Dermis blood vessel endothelial cell (primary cell): ENCODE measurements at regions not wholly inside any gene's neighbourhood (a gene's known extent, or its start where the extent isn't known, plus 50 kb on each side); places are given as distances from the start of the nearest gene placed in this dataset.

ENCODE experiments used
- DNase-seq: peaks from one replicate; pipeline ENCODE4 v3.0.0; 2010

DNA sequence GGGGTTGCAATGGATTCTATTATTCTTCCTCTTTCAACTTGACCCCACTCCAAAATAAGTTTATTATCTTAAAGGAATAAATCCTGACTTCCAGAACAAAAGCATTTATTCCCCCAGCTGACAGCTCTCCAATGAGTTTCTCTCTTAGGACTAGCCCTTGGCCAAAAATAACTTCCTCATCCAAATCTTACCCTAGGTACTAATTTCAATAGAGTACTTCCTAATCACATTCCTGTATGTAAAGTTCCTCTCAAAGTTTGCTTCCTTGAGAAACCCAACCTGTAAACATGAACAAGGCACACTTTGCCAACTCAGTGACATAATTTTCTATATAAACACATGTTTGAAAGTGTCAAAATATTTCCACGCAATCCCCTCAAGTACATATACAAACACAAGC is 671.2 kb upstream of the GALNTL6 start:
- DNase-seq, result no peak

DNA sequence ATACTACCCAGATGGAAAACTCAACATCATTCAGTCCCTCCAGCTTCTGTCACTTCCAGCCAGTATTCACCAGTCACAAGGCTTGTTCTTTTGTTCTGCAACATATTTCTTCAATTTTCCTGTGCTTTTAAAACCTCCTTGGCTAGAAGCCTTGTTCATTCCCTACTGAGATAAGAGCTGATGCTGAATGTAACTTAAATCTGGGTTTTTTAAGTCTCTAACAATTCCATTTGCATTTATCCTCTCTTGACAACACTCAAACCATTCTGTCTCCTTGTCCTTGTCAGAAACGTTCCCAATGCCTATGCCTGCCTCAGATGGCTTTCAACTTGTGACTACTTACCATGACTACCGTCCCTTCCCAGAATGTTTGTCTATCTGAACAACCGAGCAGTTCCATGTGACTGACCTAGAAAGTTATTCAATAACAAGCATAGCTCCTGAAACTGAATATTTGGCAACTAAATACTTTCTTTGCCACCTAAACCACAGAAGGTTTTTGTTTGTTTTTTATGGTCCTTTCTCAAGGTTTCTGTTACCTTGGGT is 682.9 kb upstream of the GALNTL6 start:
- no peak for DNase-seq

DNA sequence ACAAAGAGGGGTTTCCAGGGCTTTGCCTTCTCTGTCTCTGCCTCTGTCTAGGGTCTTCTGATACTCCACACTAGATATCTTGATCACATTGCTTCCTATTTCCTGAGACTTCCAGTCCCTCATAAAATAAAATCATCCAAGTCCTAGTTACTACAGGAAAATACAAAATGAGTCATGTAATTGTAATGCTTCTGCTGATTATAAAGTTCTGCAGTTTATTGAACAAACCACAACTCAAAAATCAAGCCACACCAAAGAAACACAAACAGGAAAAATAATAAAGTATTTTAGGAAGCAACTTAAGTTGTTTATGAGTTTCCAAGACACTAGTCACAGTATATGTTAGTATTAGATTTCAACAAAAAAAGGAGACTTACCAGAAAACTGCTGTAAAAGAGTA is 695.1 kb upstream of the GALNTL6 start:
- DNase-seq, result no peak

DNA sequence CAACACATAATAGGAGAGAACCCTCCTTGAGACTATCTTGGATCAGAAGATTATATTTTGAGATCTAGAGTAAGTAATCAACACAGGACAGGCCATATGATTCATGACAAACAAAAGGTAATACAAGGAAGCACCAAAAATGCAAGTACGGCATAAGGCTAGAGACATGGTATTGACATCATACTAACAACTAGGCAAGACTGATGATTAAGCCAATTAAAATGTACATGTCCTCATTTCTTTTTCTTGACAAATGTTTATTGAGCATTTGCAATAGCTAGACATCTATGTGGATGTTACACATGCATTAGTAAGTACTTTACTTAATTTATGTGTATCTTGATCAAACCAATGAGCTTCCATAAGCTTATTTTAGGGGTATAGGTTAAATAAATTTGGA is 695.7 kb upstream of the GALNTL6 start:
- DNase-seq, result no peak

DNA sequence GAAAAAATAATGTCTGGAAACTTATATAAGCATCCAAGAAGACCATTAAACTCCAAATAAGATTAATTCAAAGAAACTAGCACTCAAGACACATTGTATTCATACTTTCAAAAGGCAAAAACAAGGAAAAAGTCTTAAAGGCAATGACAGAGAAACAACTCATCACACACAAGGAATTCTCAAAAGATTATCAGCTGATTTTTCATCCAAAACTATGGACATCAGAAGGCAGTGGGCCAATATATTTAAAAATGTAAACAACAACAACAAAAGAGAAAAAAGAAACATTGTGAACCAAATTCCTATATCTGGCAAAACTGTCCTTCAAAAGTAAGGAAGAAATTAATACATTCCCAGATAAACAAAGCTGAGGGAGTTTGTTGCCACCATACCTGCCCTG is 711.4 kb upstream of the GALNTL6 start:
- no peak for DNase-seq

DNA sequence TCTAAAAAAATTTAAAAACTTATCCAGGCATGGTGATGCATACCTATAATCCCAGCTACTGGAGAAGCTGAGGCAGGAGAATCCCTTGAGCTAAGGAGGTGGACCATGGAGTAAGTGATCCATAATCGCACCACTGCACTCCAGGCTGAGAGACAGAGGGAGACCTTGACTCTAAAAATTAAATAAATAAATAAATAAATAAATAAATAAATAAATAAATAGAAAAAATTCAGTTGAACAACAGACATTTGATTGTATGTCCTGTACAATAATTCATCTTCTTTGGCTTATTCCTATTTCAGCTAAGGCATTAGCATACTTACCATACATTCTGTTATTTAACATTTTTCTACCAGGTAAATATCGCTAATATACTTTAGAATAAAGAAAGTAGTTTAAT is 726.1 kb upstream of the GALNTL6 start:
- no peak for DNase-seq

DNA sequence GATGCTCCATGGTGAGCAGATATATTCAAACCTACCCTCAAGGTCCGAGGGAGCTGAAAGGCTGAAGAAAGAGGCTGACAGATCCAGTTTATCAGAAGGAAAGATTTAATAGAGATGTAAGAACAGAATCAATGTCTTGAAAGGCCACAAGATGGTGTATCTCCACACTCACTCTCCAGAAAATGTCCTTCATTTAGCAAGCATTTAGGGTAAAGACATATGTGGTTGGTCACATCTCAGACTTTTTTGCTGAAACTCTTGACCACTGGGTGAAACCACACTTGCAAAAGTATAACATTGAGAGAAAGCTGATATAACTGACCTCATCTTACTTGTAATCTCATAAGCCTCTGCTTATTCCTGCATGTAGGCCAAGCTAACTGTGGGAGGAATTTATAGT is 745.8 kb upstream of the GALNTL6 start:
- DNase-seq, result no peak

DNA sequence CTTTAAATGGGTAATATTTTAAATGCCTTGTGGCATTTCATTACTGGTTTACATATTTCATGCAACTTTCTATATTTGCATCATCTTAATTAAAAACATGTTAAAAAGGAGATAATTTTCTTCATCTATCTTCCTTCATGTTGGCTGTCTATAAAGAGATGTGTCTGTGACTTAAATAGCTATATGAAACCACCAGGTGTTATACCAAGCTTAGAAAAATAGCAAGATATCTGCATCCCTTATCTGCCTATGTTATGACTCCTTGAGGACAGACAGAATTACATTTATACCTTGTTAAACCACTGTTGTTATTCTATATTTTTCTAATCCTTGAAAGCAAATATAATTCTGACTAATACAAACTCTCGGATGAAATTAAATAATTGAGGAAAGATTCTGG is 763.8 kb upstream of the GALNTL6 start:
- no peak for DNase-seq

DNA sequence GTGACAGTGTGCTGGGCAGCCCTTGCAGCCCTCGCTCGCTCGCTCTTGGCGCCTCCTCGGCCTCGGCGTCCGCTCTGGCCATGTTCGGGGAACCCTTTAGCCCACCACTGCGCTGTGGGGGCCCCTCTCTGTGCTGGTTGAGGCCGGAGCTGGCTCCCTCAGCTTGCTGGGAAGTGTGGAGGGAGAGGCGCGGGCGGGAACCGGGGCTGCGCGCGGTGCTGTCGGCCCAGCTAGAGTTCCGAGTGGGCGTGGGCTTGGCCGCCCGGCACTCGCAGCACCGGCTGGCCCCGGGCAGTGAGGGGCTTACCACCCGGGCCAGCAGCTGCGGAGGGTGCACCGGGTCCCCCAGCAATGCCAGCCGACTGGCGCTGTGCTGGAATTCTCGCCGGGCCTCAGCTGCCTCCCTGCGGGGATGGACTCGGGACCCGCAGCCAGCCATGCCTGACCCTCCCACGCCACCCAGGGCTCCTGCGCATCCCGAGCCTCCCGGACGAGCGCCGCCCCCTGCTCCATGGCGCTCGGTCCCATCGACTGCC is 770.1 kb upstream of the GALNTL6 start:
- no peak for DNase-seq

DNA sequence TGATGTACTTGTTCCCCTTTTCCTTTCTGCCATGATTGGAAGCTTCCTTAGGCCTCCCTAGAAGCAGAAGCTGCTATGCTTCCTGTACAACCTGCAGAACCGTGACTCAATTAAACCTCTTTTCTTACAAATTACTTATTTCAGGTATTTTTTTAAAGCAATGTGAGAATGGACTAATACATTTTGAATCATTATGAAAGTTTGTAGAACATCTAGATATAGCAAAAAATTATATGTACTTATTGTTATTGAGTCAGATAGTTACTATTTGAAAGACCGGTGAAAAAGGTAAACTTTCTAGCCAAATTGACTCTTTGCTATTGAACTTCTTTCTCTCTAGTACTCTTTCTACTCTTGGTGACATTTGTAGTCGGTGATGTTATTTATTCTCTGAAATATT is 777.3 kb upstream of the GALNTL6 start:
- DNase-seq, result no peak

DNA sequence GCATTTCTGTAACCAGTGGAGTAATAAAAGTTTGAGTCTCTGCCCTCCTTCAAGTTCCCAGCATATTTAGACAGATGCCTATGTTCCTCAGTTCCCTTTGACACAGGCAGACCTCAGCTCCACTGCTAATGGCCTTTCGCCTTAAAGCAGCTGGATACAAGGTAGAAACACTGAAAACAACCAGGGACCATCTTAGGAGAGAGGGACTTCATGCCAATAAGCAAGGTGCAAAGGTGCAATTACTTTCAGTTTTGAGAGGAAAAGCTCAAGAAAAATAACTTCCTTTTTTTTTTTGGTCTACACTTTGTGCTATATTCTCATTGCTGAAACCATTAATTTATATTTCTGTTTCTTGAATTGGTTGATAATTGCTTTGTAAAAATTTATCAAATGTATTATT is 781.9 kb upstream of the GALNTL6 start:
- no peak for DNase-seq

DNA sequence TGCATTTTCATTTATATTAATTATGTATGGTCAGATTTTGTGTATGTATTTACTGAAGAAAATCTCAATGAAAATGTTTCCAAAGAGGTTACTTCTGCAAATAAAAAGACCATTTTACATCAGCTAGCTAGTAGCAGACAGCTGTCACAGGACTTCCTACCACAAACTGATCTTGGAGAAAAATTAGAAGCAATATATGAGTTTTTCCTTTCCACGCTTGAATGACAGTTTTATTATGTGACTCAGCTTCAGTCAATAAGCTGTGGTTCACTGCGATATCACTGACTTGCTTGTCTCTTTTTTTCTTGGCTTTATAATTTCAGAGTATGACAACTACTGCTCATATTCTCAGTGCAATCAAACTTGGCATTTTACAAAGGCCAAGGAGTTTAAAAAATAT is 787.4 kb upstream of the GALNTL6 start:
- no peak for DNase-seq

DNA sequence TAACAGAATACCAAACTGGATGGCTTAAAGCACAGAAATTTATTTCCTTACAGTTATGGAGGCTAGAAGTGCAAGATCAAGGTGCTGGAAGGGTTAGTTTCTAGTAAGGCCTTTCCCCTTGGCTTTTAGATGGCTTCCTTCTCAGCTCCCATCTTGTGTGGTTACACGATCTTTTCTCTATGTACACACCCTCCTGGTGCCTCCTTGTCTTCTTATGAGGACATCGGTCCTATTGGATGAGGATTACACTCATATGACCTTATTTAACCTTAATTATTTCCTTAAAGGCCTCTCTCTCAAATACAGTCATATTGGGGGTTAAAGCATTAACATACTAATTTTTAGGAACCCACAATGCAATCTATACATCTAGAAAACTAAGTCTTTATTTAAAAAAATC is 787.9 kb upstream of the GALNTL6 start:
- no peak for DNase-seq

DNA sequence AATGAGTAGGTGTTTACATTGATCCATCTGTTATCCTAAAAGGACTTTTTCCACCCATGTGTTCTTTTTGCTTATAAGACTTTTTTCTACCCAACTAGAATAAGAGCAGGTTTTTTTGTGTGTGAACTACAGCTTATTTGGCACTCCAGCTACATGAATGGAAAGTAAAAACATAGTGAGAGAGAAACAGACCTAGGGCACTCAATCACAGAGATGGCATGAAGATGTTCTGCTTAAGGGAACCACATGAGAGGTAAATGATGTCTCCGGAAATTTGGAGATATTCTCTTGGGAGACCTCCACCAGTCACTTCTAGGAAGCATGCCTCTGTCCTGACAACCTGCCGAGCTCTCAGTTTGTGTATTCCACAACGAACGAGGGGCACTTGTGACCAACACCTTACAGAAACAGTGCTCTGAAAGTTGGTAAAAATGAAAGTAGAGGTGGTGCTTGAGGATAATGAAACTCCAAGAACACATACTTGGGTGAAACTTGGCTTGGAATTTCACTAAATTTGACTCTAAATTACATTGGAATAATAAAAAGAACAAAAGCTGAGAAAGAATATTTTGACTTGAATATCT is 788.4 kb upstream of the GALNTL6 start:
- no peak for DNase-seq

DNA sequence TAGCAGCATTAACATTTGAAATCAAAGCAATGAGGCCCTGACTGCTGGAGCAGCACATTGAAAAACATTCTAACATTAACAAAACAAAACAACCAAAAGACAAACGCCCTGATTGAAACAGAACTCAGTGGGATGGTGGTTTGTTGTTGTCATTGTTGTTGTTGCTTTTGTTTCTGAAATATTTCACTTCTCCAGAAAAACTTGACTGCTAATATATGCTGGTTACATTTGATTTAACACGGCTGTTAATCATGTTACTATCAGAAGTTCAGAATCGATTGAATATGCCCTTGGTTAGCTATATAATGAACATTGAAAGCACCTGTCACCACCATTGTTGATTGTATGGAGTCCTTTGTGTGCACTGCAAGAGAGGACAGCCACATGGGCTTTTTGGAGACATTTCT is 790.4 kb upstream of the GALNTL6 start:
- DNase-seq, result no peak

DNA sequence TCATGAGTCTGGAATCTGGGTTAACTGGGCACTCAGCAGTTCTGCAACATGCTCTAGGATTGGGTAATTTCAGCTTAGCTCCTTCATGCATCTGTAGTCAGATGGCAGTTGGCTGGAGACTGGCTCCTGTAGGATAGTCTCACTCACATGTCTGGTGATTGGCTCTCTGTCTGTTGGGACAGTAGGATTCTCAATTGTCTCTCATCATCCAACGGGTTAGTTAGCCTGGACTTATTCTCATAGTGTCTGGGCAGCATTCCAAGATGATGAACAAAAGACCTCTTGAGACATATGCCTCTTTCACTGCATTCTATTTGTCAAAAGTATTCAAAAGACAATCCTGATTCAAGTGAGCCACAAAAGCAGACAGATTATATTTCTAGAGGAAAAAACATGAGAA is 795.6 kb upstream of the GALNTL6 start:
- no peak for DNase-seq

DNA sequence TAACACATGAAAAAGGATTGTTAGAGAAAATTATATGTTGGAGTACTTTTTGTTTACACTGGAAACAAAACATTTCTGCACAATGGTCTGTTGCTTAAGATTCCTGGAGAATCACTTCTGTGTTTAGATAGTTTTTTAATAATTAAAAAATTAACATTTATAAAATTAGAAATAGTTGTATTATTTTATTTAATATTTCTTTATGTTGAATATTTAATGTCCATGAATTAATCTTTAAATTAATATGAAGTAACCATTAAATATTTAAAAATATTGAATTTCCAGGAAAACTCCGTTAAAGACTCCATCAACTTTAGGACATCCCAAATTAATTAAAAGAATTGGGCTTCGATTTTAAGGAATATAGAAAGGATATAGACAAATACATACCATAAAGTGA is 797.1 kb upstream of the GALNTL6 start:
- DNase-seq, result no peak

DNA sequence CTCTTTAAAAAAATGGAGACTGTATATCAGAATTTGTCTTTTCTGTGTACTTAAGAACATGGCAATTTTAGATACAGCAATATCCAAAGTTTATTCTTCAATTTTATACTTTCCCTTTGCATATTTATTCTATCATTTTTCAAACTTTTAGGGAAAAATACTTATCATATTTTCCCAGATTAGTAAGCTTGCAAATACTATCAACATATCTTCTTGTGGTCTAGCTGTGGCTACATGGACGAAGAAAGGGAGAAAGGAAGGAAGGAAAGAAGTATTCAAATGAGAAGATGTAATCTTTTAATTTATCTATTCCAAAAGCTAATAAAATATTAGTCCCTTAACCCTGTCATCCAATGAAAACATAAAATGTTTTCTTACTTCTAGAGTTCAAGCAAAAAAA is 797.8 kb upstream of the GALNTL6 start:
- no peak for DNase-seq

DNA sequence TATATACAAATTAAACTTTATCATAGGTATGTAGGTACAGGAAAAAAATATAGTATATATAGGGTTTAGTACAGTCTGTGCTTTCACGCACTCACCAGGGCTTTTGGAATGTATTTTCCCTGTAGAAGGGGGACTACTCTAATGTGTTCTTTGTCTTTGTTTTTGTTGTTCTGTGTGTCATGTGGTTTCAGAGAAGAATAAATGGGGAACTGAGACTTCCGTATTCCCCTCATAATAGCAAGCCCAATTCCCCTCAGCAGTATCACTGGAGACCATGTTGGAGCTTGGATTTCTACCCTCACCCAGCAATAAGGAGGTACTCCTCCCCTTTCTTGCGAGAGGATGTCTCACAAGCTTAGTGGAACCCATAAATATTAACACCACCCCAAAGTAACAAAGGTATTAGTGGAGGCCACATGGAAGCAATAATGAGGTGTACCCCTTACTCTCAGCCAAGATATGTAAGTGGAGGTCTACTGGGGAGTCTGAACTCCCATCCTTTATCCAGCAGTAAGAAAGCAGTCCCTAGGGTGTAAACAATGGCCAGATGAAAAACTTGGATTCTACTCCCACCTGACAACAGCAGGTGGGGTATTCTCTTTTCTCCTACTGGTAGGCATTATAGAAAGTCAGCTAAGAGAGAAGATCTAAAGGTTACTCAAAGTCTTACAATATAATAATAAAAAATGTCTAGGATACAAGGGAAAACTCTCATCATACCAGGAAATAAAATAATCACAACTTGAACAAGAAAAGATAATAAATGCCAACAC is 805.4 kb upstream of the GALNTL6 start:
- DNase-seq, result no peak

DNA sequence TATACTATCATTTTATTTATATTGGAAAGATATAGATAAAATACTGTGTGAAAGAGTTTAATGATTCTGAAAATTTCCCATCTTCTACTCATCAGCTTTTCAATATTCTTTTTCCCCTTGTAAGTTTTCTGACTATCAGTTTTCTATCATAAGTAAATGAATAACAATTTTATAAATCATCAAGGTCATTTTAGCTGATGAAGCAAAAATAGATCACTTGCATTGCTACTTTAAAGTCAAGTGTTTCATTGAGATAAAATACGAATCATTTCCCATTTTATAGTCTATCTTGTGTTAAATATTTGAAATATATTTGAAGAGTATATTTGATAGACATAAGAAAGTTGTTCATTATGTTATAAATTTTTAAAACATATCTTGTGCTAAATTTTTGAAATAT is 811.0 kb upstream of the GALNTL6 start:
- DNase-seq, result no peak

DNA sequence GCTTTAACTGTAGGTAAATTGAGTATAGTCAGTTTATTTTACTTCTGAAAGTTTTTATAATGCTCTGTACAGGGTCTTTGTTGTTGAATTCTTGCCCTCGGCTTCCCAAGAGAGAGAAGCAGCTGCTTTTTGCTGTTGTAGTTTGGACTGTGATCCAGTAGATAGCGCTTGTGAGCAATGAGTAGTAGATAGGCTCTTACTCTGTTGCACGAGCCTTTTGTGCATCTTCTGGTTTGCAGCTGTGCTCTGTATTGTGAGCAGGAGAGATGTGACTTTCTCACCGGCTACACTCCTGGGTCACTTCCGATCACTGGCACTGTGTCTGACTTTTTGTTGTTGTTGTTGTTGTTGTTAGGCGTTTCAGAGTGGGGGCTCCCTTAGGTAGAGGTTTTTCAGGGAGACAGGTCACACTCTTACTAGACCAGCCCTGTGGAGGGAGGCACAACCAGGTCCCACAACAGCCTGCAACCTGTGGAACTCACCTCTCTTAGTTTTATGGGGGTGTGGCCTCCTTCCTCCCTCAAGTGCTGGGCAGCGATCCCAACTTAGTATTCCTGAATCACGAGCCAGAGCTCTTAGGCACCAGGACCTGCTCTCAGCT is 822.1 kb upstream of the GALNTL6 start:
- no peak for DNase-seq

DNA sequence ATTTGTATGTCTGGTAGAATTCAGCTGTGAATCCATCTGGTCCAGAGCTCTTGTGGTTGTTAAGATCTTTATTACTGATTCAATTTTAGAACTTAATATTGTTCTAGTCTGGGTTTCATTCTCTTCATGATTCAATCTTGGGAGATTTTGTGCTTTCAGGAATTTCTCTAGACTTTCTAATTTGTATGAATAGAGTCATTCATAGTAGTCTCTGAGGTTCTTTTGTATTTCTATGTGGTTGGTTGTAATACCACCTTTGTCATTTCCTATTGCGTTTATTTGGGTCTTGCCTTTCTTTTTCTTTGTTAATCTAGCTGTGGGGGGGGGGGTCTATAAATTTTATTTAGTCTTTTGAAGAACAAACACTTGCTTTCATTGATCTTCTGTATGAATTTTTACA is 824.8 kb upstream of the GALNTL6 start:
- DNase-seq, result no peak

DNA sequence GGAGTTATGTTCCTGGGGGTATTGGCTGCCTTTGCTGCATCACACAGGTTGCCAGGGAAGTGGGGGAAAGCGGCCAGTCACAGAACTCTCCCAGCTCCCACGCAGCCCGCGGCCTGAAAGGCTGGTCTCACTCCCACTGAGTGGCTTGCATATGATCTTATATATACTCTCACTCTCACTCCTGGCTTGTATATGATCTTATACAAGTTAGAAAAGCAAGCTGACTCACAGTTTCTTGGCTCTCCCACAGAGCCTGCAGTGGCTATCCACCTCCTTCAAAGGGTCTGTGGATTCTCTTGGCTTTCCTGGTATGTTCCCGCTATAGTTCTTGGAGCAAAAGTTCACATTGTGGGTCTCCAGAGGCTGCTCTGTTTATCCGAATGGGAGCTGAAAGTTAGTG is 833.5 kb upstream of the GALNTL6 start:
- DNase-seq, result no peak

DNA sequence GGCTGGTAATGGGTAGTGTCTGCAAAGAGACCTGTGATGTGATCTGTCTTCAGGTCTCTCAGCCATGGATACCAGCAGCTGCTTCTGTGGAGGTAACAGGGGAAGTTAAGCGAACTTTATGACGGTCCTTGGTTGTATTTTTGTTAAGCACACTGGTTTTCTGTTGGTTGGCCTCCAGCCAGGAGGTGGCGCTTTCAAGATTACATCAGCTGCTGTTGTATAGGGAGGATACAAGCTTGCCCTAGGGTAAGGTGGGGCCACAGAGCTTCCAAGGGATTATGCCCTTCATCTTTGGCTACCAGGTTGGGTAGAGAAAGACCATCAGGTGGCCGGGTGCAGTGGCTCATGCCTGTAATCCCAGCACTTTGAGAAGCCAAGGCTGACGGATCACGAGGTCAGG is 834.2 kb upstream of the GALNTL6 start:
- no peak for DNase-seq
